Renal cortex interstitium (tissue), 11 donors: ENCODE measurements at regions not wholly inside any gene's neighbourhood (a gene's known extent, or its start where the extent isn't known, plus 50 kb on each side); places are given as distances from the start of the nearest gene placed in this dataset.
A peak's percentile ranks its signal among the peaks of the same experiment; 100 is the strongest.
"Not testable (repeated sequence)": the region's sequence is repeated elsewhere in the genome, so short reads cannot be mapped to it uniquely, and the experiment has no call there.

Source experiments
- DNase-seq, 11 donors: peaks; one replicate each; pipeline ENCODE4 v3.0.0-alpha.2; 2013; ENCODE audit warnings: low read depth in 9 of 11, low spot score in 4 of 11; ENCODE audit errors: extremely low read depth in 1 of 11

- DNase-seq: no peak
Observed at GRCh38 chr3:109644332-109644731, 307.0 kb upstream of the DPPA4 start.

GRCh38 chr3:109644746-109645145 is 307.4 kb upstream of the DPPA4 start:
- DNase-seq: no peak

- DNase-seq: peak in 5 of 11 donors; percentile 6 to 37 (median 13)
Observed at GRCh38 chr3:109648027-109648426, 310.7 kb upstream of the DPPA4 start.

GRCh38 chr3:109656225-109656624 is 318.9 kb upstream of the DPPA4 start:
- DNase-seq: no peak

GRCh38 chr3:109678600-109678999 is 341.3 kb upstream of the DPPA4 start:
- DNase-seq: no peak

- no peak for DNase-seq
Observed at GRCh38 chr3:109679664-109680063, 342.3 kb upstream of the DPPA4 start.

GRCh38 chr3:109683746-109684145 is 346.4 kb upstream of the DPPA4 start:
- no peak for DNase-seq

GRCh38 chr3:109685084-109686079 is 348.0 kb upstream of the DPPA4 start:
- no peak for DNase-seq

GRCh38 chr3:109687626-109688025 is 350.3 kb upstream of the DPPA4 start:
- no peak for DNase-seq

GRCh38 chr3:109696932-109697331 is 359.6 kb upstream of the DPPA4 start:
- no peak for DNase-seq

- no peak for DNase-seq
Observed at GRCh38 chr3:109702252-109702651, 364.9 kb upstream of the DPPA4 start.

GRCh38 chr3:109702976-109703375 is 365.6 kb upstream of the DPPA4 start:
- DNase-seq: no peak

- DNase-seq: not testable (repeated sequence)
Observed at GRCh38 chr3:109705133-109705532, 367.8 kb upstream of the DPPA4 start.

GRCh38 chr3:109707617-109708016 is 370.3 kb upstream of the DPPA4 start:
- no peak for DNase-seq

- DNase-seq: no peak
Observed at GRCh38 chr3:109713288-109713687, 375.9 kb upstream of the DPPA4 start.

GRCh38 chr3:109715707-109716106 is 378.4 kb upstream of the DPPA4 start:
- no peak for DNase-seq

GRCh38 chr3:109718850-109719249 is 381.5 kb upstream of the DPPA4 start:
- no peak for DNase-seq

- no peak for DNase-seq
Observed at GRCh38 chr3:109728861-109729494, 391.6 kb upstream of the DPPA4 start.

GRCh38 chr3:109731639-109732473 is 394.5 kb upstream of the DPPA4 start:
- peak; percentile 9 to 37 (median 20) for DNase-seq
